ENCODE measurements at regions not wholly inside any gene's neighbourhood (a gene's known extent, or its start where the extent isn't known, plus 50 kb on each side); places are given as distances from the start of the nearest gene placed in this dataset.

- no peak for TF ChIP-seq CTCF (IDR thresholded peaks at IDR 0.05; ENCODE audit: insufficient read depth, missing control alignments)
- FAIRE-seq (no peak), DNase-seq (ENCODE audit: insufficient read length, low spot score) (no peak)
These were observed 439.5 kb downstream of the NEBL start for GRCh38 chr10:20457649-20458048.

- no peak for DNase-seq (ENCODE audit: insufficient read length, low spot score)
- no peak for FAIRE-seq
- no peak for TF ChIP-seq CTCF (IDR thresholded peaks at IDR 0.05; ENCODE audit: insufficient read depth, missing control alignments)
These were observed 441.3 kb downstream of the NEBL start for GRCh38 chr10:20455774-20456173.

GRCh38 chr10:20454331-20454730 lies 442.8 kb downstream of the NEBL start:
- no peak for FAIRE-seq
- DNase-seq (ENCODE audit: insufficient read length, low spot score): no peak
- TF ChIP-seq CTCF (IDR thresholded peaks at IDR 0.05; ENCODE audit: insufficient read depth, missing control alignments): no peak

GRCh38 chr10:20446561-20447193 lies 450.4 kb downstream of the NEBL start:
- FAIRE-seq (no peak), DNase-seq (ENCODE audit: insufficient read length, low spot score) (no peak)
- TF ChIP-seq CTCF (IDR thresholded peaks at IDR 0.05; ENCODE audit: insufficient read depth, missing control alignments): no peak

GRCh38 chr10:20443094-20443493 lies 454.0 kb downstream of the NEBL start:
- no peak for FAIRE-seq
- TF ChIP-seq CTCF (IDR thresholded peaks at IDR 0.05; ENCODE audit: insufficient read depth, missing control alignments): no peak
- no peak for DNase-seq (ENCODE audit: insufficient read length, low spot score)

- FAIRE-seq (no peak), DNase-seq (ENCODE audit: insufficient read length, low spot score) (no peak)
- TF ChIP-seq CTCF (IDR thresholded peaks at IDR 0.05; ENCODE audit: insufficient read depth, missing control alignments): no peak
These were observed 467.4 kb downstream of the NEBL start for GRCh38 chr10:20429742-20430141.

GRCh38 chr10:20427821-20428220 lies 469.3 kb downstream of the NEBL start:
- FAIRE-seq: no peak

More at GRCh38 chr10:20427821-20428220, 469.3 kb downstream of the NEBL start:
- no peak for TF ChIP-seq CTCF (IDR thresholded peaks at IDR 0.05; ENCODE audit: insufficient read depth, missing control alignments)
- no peak for DNase-seq (ENCODE audit: insufficient read length, low spot score)

Data from D721Med (cell line).